KMS-11 (cell line): ENCODE measurements at regions not wholly inside any gene's neighbourhood (a gene's known extent, or its start where the extent isn't known, plus 50 kb on each side); places are given as distances from the start of the nearest gene placed in this dataset.

ENCODE experiments used
- H2AFZ ChIP-seq: fragments of 200-600 bp; sonication (generic); 2 replicates; pipeline ENCODE4 v1.6.1; 2016; ENCODE audit warnings: antibody characterized with exemption, mixed run types, low read depth
- H3K27ac ChIP-seq: fragments of 200-600 bp; sonication (generic); 2 replicates; pipeline ENCODE4 v1.6.1; 2016; ENCODE audit warnings: mild to moderate bottlenecking, mixed run types
- H3K27me3 ChIP-seq: fragments of 200-600 bp; sonication (generic); 2 replicates; pipeline ENCODE4 v1.6.1; 2017; ENCODE audit warnings: mild to moderate bottlenecking, low read depth, mixed run types, moderate library complexity; ENCODE audit not compliant: insufficient read depth
- H3K36me3 ChIP-seq: fragments of 200-600 bp; sonication (generic); 2 replicates; pipeline ENCODE4 v1.6.1; 2017; ENCODE audit warnings: mild to moderate bottlenecking, mixed run types; ENCODE audit not compliant: insufficient read depth
- H3K4me1 ChIP-seq: fragments of 200-600 bp; sonication (generic); 2 replicates; pipeline ENCODE4 v1.6.1; 2016; ENCODE audit warnings: mild to moderate bottlenecking, low read depth, mixed run types; ENCODE audit not compliant: poor library complexity, severe bottlenecking
- H3K4me2 ChIP-seq: fragments of 200-600 bp; sonication (generic); 2 replicates; pipeline ENCODE4 v1.7.0; 2016; ENCODE audit warnings: mild to moderate bottlenecking, mixed run types
- H3K4me3 ChIP-seq: fragments of 200-600 bp; sonication (generic); IDR thresholded peaks from 2 replicates; pipeline ENCODE4 v1.6.1; 2017; ENCODE audit warnings: low read depth, low read length, mixed read lengths; ENCODE audit not compliant: insufficient read depth
- H3K79me2 ChIP-seq: fragments of 200-600 bp; sonication (generic); 2 replicates; pipeline ENCODE4 v1.6.1; 2016; ENCODE audit warnings: low read depth, mixed run types; ENCODE audit not compliant: insufficient read depth
- H3K9ac ChIP-seq: fragments of 200-600 bp; sonication (generic); 2 replicates; pipeline ENCODE4 v1.6.1; 2016; ENCODE audit warnings: mild to moderate bottlenecking, mixed run types
- H4K20me1 ChIP-seq: fragments of 200-600 bp; sonication (generic); 2 replicates; pipeline ENCODE4 v1.6.1; 2016; ENCODE audit warnings: mild to moderate bottlenecking, mixed run types; ENCODE audit not compliant: insufficient read depth
- CTCF ChIP-seq: fragments of 200-600 bp; sonication (generic); conservative IDR thresholded peaks from 2 replicates; pipeline ENCODE4 v1.6.1; 2017; ENCODE audit warnings: low read depth, mild to moderate bottlenecking, antibody characterized with exemption, low read length, moderate library complexity, mixed read lengths

- no peak overlapping the region for H3K27ac ChIP-seq
- no peak overlapping the region for H3K9ac ChIP-seq
- H3K4me3 ChIP-seq: no peak overlapping the region
- no peak for TF ChIP-seq CTCF
- H3K27me3 ChIP-seq: no peaks in the 10 kb centered on the region
- H3K4me1 ChIP-seq: no peaks in the 10 kb centered on the region
- H4K20me1 ChIP-seq: no peaks in the 10 kb centered on the region
- no peak overlapping the region for H2AFZ ChIP-seq
- no peaks in the 10 kb centered on the region for H3K79me2 ChIP-seq
- no peaks in the 10 kb centered on the region for H3K36me3 ChIP-seq
- no peak overlapping the region for H3K4me2 ChIP-seq
Observed at GRCh38 chr5:111013011-111013410, 58.5 kb upstream of the TSLP start.

- no peak for TF ChIP-seq CTCF
- Histone ChIP-seq H3K4me2 (no peak overlapping the region), H3K36me3 (no peaks in the 10 kb centered on the region), H3K79me2 (no peaks in the 10 kb centered on the region), H2AFZ (no peak overlapping the region), H3K4me3 (no peak overlapping the region), H3K9ac (no peak overlapping the region), H3K4me1 (no peaks in the 10 kb centered on the region), H3K27ac (no peak overlapping the region), H3K27me3 (no peaks in the 10 kb centered on the region), H4K20me1 (no peaks in the 10 kb centered on the region)
Observed at GRCh38 chr5:111016801-111017200, 54.7 kb upstream of the TSLP start.

GRCh38 chr5:111017731-111018130, 53.8 kb upstream of the TSLP start:
- Histone ChIP-seq H4K20me1 (no peaks in the 10 kb centered on the region), H3K27me3 (no peaks in the 10 kb centered on the region), H3K27ac (no peak overlapping the region), H3K4me1 (no peaks in the 10 kb centered on the region), H3K79me2 (no peaks in the 10 kb centered on the region), H3K4me3 (no peak overlapping the region), H3K4me2 (no peak overlapping the region), H3K9ac (no peak overlapping the region), H3K36me3 (no peaks in the 10 kb centered on the region), H2AFZ (no peak overlapping the region)
- TF ChIP-seq CTCF: no peak
